Umbilical cord (tissue), 1 donor: ENCODE measurements at regions not wholly inside any gene's neighbourhood (a gene's known extent, or its start where the extent isn't known, plus 50 kb on each side); places are given as distances from the start of the nearest gene placed in this dataset.
A peak's percentile ranks its signal among the peaks of the same experiment; 100 is the strongest.
"Not testable (repeated sequence)": the region's sequence is repeated elsewhere in the genome, so short reads cannot be mapped to it uniquely, and the experiment has no call there.

Experiments
- DNase-seq: peaks from one replicate; pipeline ENCODE4 v3.0.0-alpha.2; 2015; ENCODE audit warnings: low spot score

DNA sequence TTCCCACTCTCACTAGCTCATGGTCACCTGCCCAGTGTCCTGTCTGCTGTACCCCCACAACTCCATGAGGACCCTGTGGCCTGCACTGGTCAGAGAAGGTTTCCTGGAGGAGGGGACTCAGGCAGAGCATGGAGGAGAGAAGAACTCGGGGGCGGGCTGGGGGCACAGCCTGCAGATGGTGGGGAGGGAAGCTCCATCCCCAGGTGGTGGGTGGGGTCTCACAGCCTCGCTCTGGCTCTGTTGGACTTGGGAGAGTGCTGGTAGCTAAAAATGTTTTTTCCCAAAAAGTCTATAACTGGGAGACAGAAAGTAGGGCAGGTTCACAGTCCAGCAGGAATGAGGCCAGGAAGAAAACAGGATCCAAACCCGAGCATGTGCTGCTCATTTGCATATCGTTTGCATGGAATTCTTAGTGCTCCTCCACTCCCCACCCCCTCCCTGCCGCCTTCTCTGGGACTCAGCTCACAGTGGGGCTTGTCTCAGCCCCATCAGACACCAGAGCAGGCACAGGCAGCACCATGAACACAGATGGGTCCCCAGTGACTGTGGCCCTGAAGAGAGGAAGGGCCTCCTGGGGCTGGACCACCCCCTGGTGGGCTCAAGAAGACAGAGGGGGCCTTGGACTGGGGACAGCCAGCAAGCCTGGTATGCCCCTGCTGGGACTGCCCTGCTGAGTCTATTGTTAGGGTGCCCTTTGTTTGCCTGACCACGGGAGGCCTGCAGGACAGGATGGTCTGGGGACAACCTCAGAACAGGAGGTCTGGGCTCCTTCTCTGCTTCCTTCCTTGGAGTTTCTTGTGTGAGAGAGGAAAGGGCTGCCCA lies 67.0 kb upstream of the SFSWAP start:
- no peak for DNase-seq

DNA sequence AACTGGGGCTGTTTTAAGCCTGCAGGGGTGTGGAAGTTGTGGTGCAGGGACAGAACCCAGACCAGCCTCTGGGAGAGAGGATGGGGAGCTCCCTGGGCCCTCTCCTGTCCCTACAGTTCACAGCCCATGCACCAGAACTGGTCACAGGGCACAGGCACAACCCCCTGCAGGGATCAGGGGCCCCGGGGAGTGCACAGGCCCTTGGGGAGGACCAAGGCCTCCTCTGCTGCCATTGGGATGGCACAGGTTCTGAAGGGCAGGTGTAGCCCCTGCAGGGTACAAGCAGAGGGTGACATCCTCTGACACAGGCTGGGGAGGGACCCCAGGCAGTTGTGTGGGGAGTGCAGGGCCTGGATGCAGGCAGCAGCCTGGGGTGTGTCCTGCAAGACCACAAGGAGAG lies 66.4 kb upstream of the SFSWAP start:
- no peak for DNase-seq

GRCh38 chr12:131644917-131645316 lies 66.0 kb upstream of the SFSWAP start:
- DNase-seq = not testable (repeated sequence)

DNA sequence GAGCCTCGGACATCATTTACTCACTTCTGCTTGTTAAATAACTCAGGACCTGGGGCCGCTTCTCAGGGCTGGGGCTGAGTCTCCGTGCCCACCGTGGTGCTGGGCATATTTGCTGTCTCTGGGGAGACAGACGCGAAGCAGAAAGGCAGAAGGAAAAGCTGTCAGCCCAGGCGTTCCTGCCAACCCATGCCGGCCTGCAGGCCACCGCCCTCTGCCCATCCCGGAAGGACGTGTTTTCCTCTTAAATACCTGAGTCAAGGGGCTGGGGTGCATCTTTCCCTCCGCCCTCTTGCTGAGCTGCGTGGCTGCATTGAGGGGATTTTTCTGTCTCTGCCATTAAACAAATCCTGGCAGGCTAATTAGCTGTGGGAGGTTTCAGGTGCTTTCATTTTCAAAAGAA lies 65.3 kb upstream of the SFSWAP start:
- DNase-seq = not testable (repeated sequence)

- not testable (repeated sequence) for DNase-seq
These were observed 64.4 kb upstream of the SFSWAP start for GRCh38 chr12:131646444-131646843.

GRCh38 chr12:131647667-131648066 lies 63.2 kb upstream of the SFSWAP start:
- DNase-seq = no peak

GRCh38 chr12:131655469-131656174 lies 55.3 kb upstream of the SFSWAP start:
- DNase-seq = not testable (repeated sequence)

DNA sequence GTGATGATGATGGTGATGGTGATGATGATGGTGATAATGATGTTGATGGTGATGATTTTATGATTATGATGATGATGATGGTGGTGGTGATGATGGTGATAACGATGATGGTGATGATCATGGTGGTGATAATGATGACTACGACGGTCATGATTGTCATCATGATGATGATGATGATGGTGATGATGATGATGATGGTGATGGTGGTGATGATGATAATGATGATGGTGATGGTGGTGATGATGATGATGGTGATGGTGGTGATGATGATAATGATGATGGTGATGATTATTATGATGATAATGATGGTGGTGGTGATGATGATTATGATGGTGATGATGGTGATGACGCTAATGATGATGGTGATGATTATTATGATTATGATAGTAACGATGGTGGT lies 54.1 kb upstream of the SFSWAP start:
- not testable (repeated sequence) for DNase-seq

GRCh38 chr12:131658605-131659004 lies 52.3 kb upstream of the SFSWAP start:
- DNase-seq = not testable (repeated sequence)

- DNase-seq = peak; percentile 0
These were observed 51.4 kb upstream of the SFSWAP start for GRCh38 chr12:131659484-131659883.

DNA sequence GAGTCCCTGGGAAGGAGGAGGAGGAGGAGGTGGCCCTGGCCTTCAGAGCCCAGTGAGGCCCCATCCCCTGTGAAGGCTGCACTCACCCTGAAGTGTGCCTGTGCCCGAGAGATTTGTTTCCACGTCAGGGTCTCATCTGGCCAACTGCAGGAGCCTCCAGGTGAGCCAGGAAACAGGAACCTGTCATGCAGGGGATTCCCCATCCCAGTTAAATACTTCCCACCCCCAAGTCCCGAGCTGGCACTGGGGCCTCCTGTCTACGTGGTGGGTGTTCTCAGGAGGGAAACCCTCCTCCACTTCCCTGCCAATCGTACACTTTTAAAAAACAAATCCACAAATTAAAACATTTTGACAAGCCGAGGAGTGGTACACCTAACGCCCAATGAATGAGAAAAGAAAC lies 50.9 kb upstream of the SFSWAP start:
- DNase-seq = peak; percentile 0

GRCh38 chr12:131660401-131660800 lies 50.5 kb upstream of the SFSWAP start:
- DNase-seq = not testable (repeated sequence)
